ENCODE measurements at regions not wholly inside any gene's neighbourhood (a gene's known extent, or its start where the extent isn't known, plus 50 kb on each side); places are given as distances from the start of the nearest gene placed in this dataset.

DNA sequence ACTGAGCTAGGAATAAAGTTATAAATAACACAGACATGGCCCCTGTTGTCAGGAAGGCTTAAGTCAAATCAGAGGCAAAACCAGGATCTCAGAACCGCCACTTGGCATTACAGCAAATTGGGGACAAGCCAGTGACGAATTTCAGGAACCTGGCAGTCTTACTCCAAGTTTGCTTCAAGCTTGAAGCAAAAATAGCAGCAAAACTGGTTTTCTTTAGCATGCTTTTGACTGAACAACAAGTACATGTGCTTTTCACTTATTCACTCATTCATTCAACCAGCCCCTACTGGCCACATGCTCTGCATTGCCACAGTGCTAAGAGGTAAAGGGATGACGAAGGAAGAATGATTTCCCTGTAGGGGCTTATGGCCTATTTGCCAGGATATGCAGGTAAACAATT is 253.9 kb upstream of the PPARGC1A start:
- TF ChIP-seq, protein P1, sequence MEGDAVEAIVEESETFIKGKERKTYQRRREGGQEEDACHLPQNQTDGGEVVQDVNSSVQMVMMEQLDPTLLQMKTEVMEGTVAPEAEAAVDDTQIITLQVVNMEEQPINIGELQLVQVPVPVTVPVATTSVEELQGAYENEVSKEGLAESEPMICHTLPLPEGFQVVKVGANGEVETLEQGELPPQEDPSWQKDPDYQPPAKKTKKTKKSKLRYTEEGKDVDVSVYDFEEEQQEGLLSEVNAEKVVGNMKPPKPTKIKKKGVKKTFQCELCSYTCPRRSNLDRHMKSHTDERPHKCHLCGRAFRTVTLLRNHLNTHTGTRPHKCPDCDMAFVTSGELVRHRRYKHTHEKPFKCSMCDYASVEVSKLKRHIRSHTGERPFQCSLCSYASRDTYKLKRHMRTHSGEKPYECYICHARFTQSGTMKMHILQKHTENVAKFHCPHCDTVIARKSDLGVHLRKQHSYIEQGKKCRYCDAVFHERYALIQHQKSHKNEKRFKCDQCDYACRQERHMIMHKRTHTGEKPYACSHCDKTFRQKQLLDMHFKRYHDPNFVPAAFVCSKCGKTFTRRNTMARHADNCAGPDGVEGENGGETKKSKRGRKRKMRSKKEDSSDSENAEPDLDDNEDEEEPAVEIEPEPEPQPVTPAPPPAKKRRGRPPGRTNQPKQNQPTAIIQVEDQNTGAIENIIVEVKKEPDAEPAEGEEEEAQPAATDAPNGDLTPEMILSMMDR (IDR thresholded peaks at IDR 0.05; ENCODE audit: low read depth, low read length), result no peak
- DNase-seq (ENCODE audit: low read depth in 2 of 2), result no peak
- H3K4me3 ChIP-seq (replicated peaks in 1 of 2; ENCODE audit: low read depth in 2 of 2, low read length in 2 of 2), result no peak overlapping the region

DNA sequence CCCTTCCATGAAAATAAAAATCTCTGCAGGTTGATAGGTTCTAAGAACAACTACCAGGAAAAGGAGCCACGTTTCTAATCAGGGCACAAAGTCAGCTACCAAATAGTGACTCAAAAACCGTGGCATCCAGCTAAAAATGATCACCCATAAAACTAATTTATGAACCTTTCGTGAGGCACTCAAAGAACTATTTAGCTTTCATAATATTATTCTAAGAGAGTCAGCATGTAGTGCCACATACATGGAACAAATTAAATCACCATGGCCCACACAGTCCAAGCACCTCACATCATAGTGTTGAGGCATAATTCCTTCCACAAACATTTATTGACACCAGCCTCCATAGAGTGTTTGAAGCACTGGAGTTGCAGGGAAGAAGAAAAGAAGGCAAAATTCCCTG is 252.0 kb upstream of the PPARGC1A start:
- TF ChIP-seq, protein P1 (IDR thresholded peaks at IDR 0.05; ENCODE audit: low read depth, low read length), result no peak
- H3K4me3 ChIP-seq (replicated peaks in 1 of 2; ENCODE audit: low read depth in 2 of 2, low read length in 2 of 2), result no peak overlapping the region
- DNase-seq (ENCODE audit: low read depth in 2 of 2), result no peak

DNA sequence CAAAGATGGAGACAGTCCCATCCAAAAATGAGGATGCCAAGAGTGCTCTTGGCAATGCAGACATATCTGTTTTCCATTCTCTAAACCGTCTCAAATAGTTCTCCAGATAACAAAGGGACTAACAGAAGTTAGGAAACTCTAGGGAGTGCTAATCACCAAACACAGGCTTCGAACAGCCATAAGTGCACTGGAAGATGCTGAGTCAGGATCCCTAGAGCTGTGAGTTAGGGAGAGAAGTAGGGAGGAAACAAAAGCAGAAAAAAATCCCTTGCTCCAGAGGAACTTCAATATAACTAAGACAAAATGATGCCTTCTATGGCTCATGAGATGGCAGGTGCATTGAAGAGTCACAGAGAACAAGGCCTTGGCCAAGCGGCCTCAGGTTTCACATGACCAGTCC is 251.0 kb upstream of the PPARGC1A start:
- TF ChIP-seq, protein P1 (IDR thresholded peaks at IDR 0.05; ENCODE audit: low read depth, low read length), result no peak
- no peak overlapping the region for H3K4me3 ChIP-seq (replicated peaks in 1 of 2; ENCODE audit: low read depth in 2 of 2, low read length in 2 of 2)
- DNase-seq (ENCODE audit: low read depth in 2 of 2), result no peak

DNA sequence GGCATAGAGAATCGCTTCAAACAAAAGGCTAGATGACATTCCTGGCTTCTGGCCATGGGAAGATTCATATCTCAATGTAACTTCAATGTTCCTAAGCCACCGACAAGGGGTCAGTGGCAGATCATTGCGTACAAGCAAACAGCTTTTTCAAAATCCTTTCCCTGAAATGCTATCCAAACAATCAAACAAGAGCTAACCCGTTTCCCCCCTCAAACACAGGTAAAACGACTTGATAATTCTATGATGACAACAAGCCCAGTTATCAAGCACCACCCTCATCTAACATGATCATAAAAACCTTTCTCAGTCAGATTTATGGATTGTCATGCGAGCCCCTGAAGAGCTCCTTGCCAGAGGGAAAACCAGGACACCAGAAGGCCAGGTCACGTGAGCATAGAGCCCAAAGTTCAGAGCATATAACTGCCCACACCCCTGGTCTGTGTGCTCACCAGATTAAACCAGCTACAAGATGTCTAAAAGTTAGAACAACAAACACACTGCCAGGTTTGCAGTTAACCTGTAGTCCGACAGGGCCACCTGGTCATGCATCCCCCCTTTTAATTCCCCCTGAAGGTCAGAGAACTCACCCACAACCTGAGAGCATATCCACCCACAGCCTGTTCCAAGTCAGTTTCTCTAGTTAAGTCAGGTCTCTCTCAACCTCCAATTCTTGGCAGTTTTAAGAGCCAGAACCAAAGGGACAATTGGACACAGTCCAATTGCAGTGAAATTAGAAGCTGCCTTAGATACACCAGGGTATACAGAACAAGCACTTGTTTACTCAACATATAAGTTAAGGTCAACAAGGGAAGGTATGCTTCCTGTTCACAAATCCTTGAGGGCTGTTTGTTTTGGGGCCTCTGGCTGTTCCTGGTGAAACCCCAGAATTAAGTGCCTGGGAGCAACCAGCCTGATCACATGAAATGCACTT is 248.1 kb upstream of the PPARGC1A start:
- DNase-seq (ENCODE audit: low read depth in 2 of 2), result no peak

DNA sequence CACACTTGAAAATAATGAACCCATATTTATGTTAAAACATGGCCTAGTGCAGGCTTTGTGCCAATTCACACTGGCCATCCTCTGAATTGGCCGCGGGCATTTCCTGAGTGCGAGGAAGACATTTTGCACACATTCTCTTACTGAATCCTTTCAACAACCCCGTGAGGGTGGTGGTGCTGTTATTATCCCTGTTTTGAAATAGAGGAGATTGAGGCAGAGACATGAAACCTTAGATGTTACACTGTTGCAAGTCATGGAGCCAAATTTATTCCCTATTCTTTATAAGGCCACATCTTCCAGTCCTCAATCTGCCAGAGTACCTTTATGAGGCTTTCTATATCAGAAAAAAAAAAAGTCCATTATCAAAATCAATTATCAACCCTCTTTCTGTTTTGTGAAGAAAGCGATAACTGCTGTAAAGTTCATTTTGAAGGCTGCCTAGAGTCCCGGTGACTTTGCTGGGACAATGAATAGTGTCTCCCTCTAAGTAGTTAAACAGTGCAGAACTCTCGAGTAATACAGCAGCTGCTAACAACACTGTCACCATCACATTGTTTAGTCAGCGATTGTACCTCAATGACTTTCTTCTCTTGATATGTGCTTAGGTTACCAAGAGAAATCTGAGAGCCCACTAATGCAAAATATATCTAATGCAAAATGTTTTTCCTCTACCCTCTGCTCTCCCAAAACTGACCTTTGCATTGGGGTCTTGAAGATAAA is 242.3 kb upstream of the PPARGC1A start:
- no peak for DNase-seq (ENCODE audit: low read depth in 2 of 2)
- TF ChIP-seq, protein P1 (IDR thresholded peaks at IDR 0.05; ENCODE audit: low read depth, low read length), result no peak

More for the DNA sequence above, 248.1 kb upstream of the PPARGC1A start:
- TF ChIP-seq, protein P1 (IDR thresholded peaks at IDR 0.05; ENCODE audit: low read depth, low read length), result no peak
- no peak overlapping the region for H3K4me3 ChIP-seq (replicated peaks in 1 of 2; ENCODE audit: low read depth in 2 of 2, low read length in 2 of 2)

DNA sequence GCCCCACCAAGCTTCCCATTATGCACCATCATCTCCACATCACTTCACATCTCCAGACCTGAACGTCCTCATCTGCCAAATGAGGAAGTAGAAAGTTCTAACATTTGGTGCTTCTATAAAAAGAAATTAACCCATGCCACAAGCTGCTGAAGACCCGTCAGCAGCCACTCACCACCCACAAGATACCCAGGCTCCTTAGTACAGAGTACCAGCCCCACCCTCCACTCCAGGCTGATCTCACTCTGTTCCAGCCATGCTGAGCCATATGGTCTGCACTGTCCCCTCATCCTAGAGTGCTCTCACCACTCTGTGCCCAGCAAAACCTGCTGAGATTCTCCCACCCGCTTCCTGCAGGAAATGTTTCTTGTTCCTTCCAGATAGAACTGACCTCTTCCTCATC is 240.8 kb upstream of the PPARGC1A start:
- no peak overlapping the region for H3K4me3 ChIP-seq (replicated peaks in 1 of 2; ENCODE audit: low read depth in 2 of 2, low read length in 2 of 2)
- DNase-seq (ENCODE audit: low read depth in 2 of 2), result no peak
- TF ChIP-seq, protein P1 (IDR thresholded peaks at IDR 0.05; ENCODE audit: low read depth, low read length), result no peak

More for the DNA sequence above, 242.3 kb upstream of the PPARGC1A start:
- no peak overlapping the region for H3K4me3 ChIP-seq (replicated peaks in 1 of 2; ENCODE audit: low read depth in 2 of 2, low read length in 2 of 2)

All from cardiac fibroblast (primary cell).